ENCODE measurements at regions not wholly inside any gene's neighbourhood (a gene's known extent, or its start where the extent isn't known, plus 50 kb on each side); places are given as distances from the start of the nearest gene placed in this dataset.

GRCh38 chr1:207230441-207230840 is 91.0 kb upstream of the CD55 start:
- TF ChIP-seq CTCF (IDR thresholded peaks at IDR 0.05; ENCODE audit: low read length): no peak
- no peak for TF ChIP-seq EZH2 (IDR thresholded peaks at IDR 0.05; ENCODE audit: borderline replicate concordance, low read length)

Data from OCI-LY1 (cell line).